ENCODE measurements at regions not wholly inside any gene's neighbourhood (a gene's known extent, or its start where the extent isn't known, plus 50 kb on each side); places are given as distances from the start of the nearest gene placed in this dataset.

GRCh38 chr6:21801446-21802174 lies 208.1 kb downstream of the SOX4 start:
- no peak for TF ChIP-seq CTCF (IDR thresholded peaks at IDR 0.05)
- TF ChIP-seq POLR2A (IDR thresholded peaks at IDR 0.05): no peak
- TF ChIP-seq POLR2AphosphoS5 (IDR thresholded peaks at IDR 0.05; ENCODE audit: insufficient read depth in 1 of 2, low read depth in 1 of 2): no peak
